ENCODE measurements at regions not wholly inside any gene's neighbourhood (a gene's known extent, or its start where the extent isn't known, plus 50 kb on each side); places are given as distances from the start of the nearest gene placed in this dataset.
"Not testable (repeated sequence)": the region's sequence is repeated elsewhere in the genome, so short reads cannot be mapped to it uniquely, and the experiment has no call there.

DNA sequence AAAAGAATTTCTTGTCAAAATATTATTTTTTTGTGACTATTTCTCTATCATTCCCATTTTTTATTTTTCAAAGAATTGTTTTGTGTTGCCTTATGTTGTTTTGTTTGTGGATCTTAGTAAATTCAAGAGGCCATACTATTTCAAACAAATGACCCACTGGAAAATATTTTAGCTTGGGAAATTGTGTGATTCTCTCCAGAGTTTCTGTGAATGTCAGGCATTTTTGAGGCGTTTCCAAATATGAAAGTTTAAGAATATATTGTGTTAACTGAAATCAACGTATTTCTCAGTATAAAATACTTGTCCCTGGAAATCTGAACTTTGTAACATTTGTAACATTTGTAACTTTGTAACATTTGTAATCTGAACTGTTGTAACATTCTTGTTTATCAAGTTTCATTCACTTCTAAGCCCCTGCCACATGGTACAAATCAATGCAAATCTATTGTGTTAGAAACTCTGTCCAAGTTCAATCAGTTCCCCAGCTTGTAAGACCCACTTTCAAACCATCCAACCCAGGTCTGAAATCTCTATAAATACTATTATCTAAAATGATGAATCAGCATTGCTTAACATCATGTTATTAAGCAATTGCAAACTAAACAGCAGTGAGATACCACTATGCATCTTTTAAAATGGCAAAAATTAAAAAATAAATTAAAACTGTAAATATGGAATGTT lies 465.4 kb upstream of the GRID2 start:
- H3K4me3 ChIP-seq (ENCODE audit: low read depth, low read length): no peak overlapping the region
- TF ChIP-seq CTCF (IDR thresholded peaks at IDR 0.05; ENCODE audit: borderline replicate concordance, insufficient read depth, low read depth, low read length): no peak

- TF ChIP-seq CTCF (IDR thresholded peaks at IDR 0.05; ENCODE audit: borderline replicate concordance, insufficient read depth, low read depth, low read length): no peak
These were observed 463.4 kb upstream of the GRID2 start for GRCh38 chr4:91840359-91840758.

DNA sequence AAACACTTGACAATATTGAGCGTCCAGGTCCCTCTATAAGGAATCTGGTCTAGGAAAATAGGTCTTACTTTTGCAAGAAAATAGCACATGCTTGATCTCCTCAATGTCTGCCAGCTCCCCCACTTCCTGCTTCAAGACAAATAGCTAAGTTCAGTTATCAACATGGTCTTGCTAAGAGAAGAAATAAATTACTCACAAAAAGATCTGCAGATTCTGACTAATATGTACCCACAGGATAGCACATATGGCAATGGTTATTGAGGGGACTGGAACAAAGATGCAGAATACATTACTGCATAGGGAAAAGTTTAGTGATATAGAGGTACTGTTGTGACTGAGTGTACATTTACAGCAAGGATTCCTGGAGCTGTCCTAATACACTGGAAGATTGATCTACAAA lies 457.5 kb upstream of the GRID2 start:
- no peak for TF ChIP-seq CTCF (IDR thresholded peaks at IDR 0.05; ENCODE audit: borderline replicate concordance, insufficient read depth, low read depth, low read length)
- no peak overlapping the region for H3K4me3 ChIP-seq (ENCODE audit: low read depth, low read length)

More at GRCh38 chr4:91840359-91840758, 463.4 kb upstream of the GRID2 start:
- H3K4me3 ChIP-seq (ENCODE audit: low read depth, low read length): no peak overlapping the region

DNA sequence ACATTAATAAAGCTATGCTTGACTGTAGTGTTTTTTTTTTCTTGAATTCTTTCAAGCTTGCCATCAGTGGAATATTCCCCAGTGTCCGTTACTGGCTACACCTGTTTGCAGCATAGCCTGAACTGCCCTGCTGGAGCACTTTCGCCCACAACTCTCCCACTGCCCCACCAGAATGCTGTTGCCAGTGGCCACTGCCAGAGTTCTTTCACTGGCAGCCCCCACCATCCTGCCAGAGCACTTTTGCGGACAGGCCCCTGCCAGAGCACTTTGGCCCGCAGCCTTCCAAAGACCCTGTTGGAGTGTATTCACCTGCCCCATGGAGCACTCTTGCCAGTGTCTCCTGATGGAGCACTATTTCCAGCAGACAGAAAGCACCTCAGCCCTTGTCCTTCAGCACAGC lies 452.3 kb upstream of the GRID2 start:
- TF ChIP-seq CTCF (IDR thresholded peaks at IDR 0.05; ENCODE audit: borderline replicate concordance, insufficient read depth, low read depth, low read length): no peak
- H3K4me3 ChIP-seq (ENCODE audit: low read depth, low read length): no peak overlapping the region

- no peak for TF ChIP-seq CTCF (IDR thresholded peaks at IDR 0.05; ENCODE audit: borderline replicate concordance, insufficient read depth, low read depth, low read length)
- H3K4me3 ChIP-seq (ENCODE audit: low read depth, low read length): no peak overlapping the region
These were observed 415.8 kb upstream of the GRID2 start for GRCh38 chr4:91887926-91888325.

GRCh38 chr4:91891217-91891616 lies 412.5 kb upstream of the GRID2 start:
- not testable (repeated sequence) for H3K4me3 ChIP-seq (ENCODE audit: low read depth, low read length)

GRCh38 chr4:91894006-91894405 lies 409.8 kb upstream of the GRID2 start:
- no peak for TF ChIP-seq CTCF (IDR thresholded peaks at IDR 0.05; ENCODE audit: borderline replicate concordance, insufficient read depth, low read depth, low read length)

More at GRCh38 chr4:91894006-91894405, 409.8 kb upstream of the GRID2 start:
- no peak overlapping the region for H3K4me3 ChIP-seq (ENCODE audit: low read depth, low read length)
